ENCODE measurements at regions not wholly inside any gene's neighbourhood (a gene's known extent, or its start where the extent isn't known, plus 50 kb on each side); places are given as distances from the start of the nearest gene placed in this dataset.
A peak's percentile ranks its signal among the peaks of the same experiment; 100 is the strongest.

- Histone ChIP-seq H3K36me3 (replicated peaks; ENCODE audit: low read depth, low read length) (no peaks in the 10 kb centered on the region), H2AFZ (ENCODE audit: low read depth, low read length) (no peak overlapping the region), H3K79me2 (ENCODE audit: low read length) (no peaks in the 10 kb centered on the region), H3K9me3 (ENCODE audit: insufficient read depth, low read length) (no peaks in the 10 kb centered on the region), H3K9ac (ENCODE audit: low read length) (no peak overlapping the region), H3K4me3 (ENCODE audit: low read length) (no peak overlapping the region), H3K4me1 (ENCODE audit: low read length) (peaks cover 16% of the 10 kb centered on the region), H3K4me2 (ENCODE audit: low read length) (no peak overlapping the region), H3K27ac (ENCODE audit: low read length) (no peak overlapping the region), H4K20me1 (ENCODE audit: insufficient read depth, low read length) (no peaks in the 10 kb centered on the region), H3K27me3 (ENCODE audit: low read depth, low read length) (no peaks in the 10 kb centered on the region)
- TF ChIP-seq CTCF (IDR thresholded peaks at IDR 0.05; ENCODE audit: low read depth, low read length), result peak; percentile 38
- TF ChIP-seq EZH2phosphoT487 (IDR thresholded peaks at IDR 0.05; ENCODE audit: low read depth), result no peak
Observed at GRCh38 chr13:34000955-34001354, 183.0 kb downstream of the RFC3 start.

GRCh38 chr13:34001389-34001788 lies 183.4 kb downstream of the RFC3 start:
- H3K9me3 ChIP-seq (ENCODE audit: insufficient read depth, low read length), result no peaks in the 10 kb centered on the region
- H3K36me3 ChIP-seq (replicated peaks; ENCODE audit: low read depth, low read length), result no peaks in the 10 kb centered on the region
- no peak overlapping the region for H3K4me3 ChIP-seq (ENCODE audit: low read length)
- H3K27me3 ChIP-seq (ENCODE audit: low read depth, low read length), result no peaks in the 10 kb centered on the region
- H3K4me2 ChIP-seq (ENCODE audit: low read length), result no peak overlapping the region
- H3K9ac ChIP-seq (ENCODE audit: low read length), result no peak overlapping the region
- no peak overlapping the region for H2AFZ ChIP-seq (ENCODE audit: low read depth, low read length)
- TF ChIP-seq EZH2phosphoT487 (IDR thresholded peaks at IDR 0.05; ENCODE audit: low read depth), result no peak
- TF ChIP-seq CTCF (IDR thresholded peaks at IDR 0.05; ENCODE audit: low read depth, low read length), result no peak
- H3K4me1 ChIP-seq (ENCODE audit: low read length), result peaks cover 16% of the 10 kb centered on the region
- H4K20me1 ChIP-seq (ENCODE audit: insufficient read depth, low read length), result no peaks in the 10 kb centered on the region
- H3K79me2 ChIP-seq (ENCODE audit: low read length), result no peaks in the 10 kb centered on the region
- no peak overlapping the region for H3K27ac ChIP-seq (ENCODE audit: low read length)

- peaks cover 16% of the 10 kb centered on the region for H3K4me1 ChIP-seq (ENCODE audit: low read length)
- H3K4me3 ChIP-seq (ENCODE audit: low read length), result no peak overlapping the region
- no peaks in the 10 kb centered on the region for H4K20me1 ChIP-seq (ENCODE audit: insufficient read depth, low read length)
- H3K27me3 ChIP-seq (ENCODE audit: low read depth, low read length), result no peaks in the 10 kb centered on the region
- H3K79me2 ChIP-seq (ENCODE audit: low read length), result no peaks in the 10 kb centered on the region
- no peak overlapping the region for H3K27ac ChIP-seq (ENCODE audit: low read length)
- H3K36me3 ChIP-seq (replicated peaks; ENCODE audit: low read depth, low read length), result no peaks in the 10 kb centered on the region
- H3K4me2 ChIP-seq (ENCODE audit: low read length), result no peak overlapping the region
- TF ChIP-seq CTCF (IDR thresholded peaks at IDR 0.05; ENCODE audit: low read depth, low read length) (no peak), EZH2phosphoT487 (IDR thresholded peaks at IDR 0.05; ENCODE audit: low read depth) (no peak)
- no peak overlapping the region for H3K9ac ChIP-seq (ENCODE audit: low read length)
- no peak overlapping the region for H2AFZ ChIP-seq (ENCODE audit: low read depth, low read length)
- H3K9me3 ChIP-seq (ENCODE audit: insufficient read depth, low read length), result no peaks in the 10 kb centered on the region
Observed at GRCh38 chr13:34002141-34002540, 184.2 kb downstream of the RFC3 start.

- Histone ChIP-seq H3K9me3 (ENCODE audit: insufficient read depth, low read length) (no peaks in the 10 kb centered on the region), H3K27me3 (ENCODE audit: low read depth, low read length) (no peaks in the 10 kb centered on the region), H3K9ac (ENCODE audit: low read length) (no peak overlapping the region), H3K4me3 (ENCODE audit: low read length) (no peak overlapping the region), H2AFZ (ENCODE audit: low read depth, low read length) (no peak overlapping the region), H3K79me2 (ENCODE audit: low read length) (no peaks in the 10 kb centered on the region), H3K36me3 (replicated peaks; ENCODE audit: low read depth, low read length) (no peaks in the 10 kb centered on the region), H3K4me2 (ENCODE audit: low read length) (no peak overlapping the region), H3K4me1 (ENCODE audit: low read length) (peaks cover 17% of the 10 kb centered on the region), H3K27ac (ENCODE audit: low read length) (no peak overlapping the region), H4K20me1 (ENCODE audit: insufficient read depth, low read length) (no peaks in the 10 kb centered on the region)
- TF ChIP-seq CTCF (IDR thresholded peaks at IDR 0.05; ENCODE audit: low read depth, low read length) (no peak), EZH2phosphoT487 (IDR thresholded peaks at IDR 0.05; ENCODE audit: low read depth) (no peak)
Observed at GRCh38 chr13:34002924-34003323, 185.0 kb downstream of the RFC3 start.

Measured in OCI-LY3 (cell line).